Uterus (tissue), 2 donors: ENCODE measurements at regions not wholly inside any gene's neighbourhood (a gene's known extent, or its start where the extent isn't known, plus 50 kb on each side); places are given as distances from the start of the nearest gene placed in this dataset.

Experiments
- CTCF ChIP-seq, 4 experiments: fragments of 200-600 bp in 2 of 4; fragments of 450-650 bp in 2 of 4; sonication (generic) in 2 of 4; IDR thresholded peaks; one replicate each; pipeline ENCODE4 v1.5.1; 2016 to 2019; ENCODE audit warnings: antibody characterized with exemption in 4 of 4, mild to moderate bottlenecking in 2 of 4, moderate library complexity in 1 of 4
- POLR2A ChIP-seq, 2 donors: fragments of 450-650 bp; IDR thresholded peaks; one replicate each; pipeline ENCODE4 v1.6.1; 2016; ENCODE audit warnings: antibody characterized with exemption in 2 of 2, mild to moderate bottlenecking in 1 of 2, moderate library complexity in 1 of 2

GRCh38 chr22:48493733-48494132, 1333.9 kb downstream of the BRD1 start:
- TF ChIP-seq CTCF (IDR thresholded peaks at IDR 0.05) (no peak), POLR2A (IDR thresholded peaks at IDR 0.05) (no peak)
